ENCODE measurements at regions not wholly inside any gene's neighbourhood (a gene's known extent, or its start where the extent isn't known, plus 50 kb on each side); places are given as distances from the start of the nearest gene placed in this dataset.
A peak's percentile ranks its signal among the peaks of the same experiment; 100 is the strongest.

- H3K9me2 ChIP-seq (ENCODE audit: insufficient read depth), result no peaks in the 10 kb centered on the region
- in situ Hi-C loops (cut with MboI), result no loop called here
- H3K4me2 ChIP-seq (ENCODE audit: unreplicated experiment), result peak overlapping the region; percentile 36
- peak overlapping the region; percentile 77 for H2AFZ ChIP-seq
- peak overlapping the region; percentile 41; the same call in 1 of the 2 replicates for H3K4me3 ChIP-seq
- no peaks in the 10 kb centered on the region for H3K79me2 ChIP-seq (ENCODE audit: insufficient read depth)
- peaks cover 38% of the 10 kb centered on the region for H3K4me1 ChIP-seq (ENCODE audit: insufficient read depth)
- TF ChIP-seq EZH2 (IDR thresholded peaks at IDR 0.05; ENCODE audit: insufficient read depth, poor library complexity, severe bottlenecking), result no peak
- no peaks in the 10 kb centered on the region for H3K9me3 ChIP-seq (ENCODE audit: low read depth)
- H3K9ac ChIP-seq, result peak overlapping the region; percentile 27; the same call in 1 of the 2 replicates
- WGBS, 2 experiments (ENCODE audit: low coverage in 1 of 2, low lambda C conversion rate in 2 of 2, missing lambda C conversion rate in 2 of 2), result 61 to 63% methylated on average over 8 of the region's 8 CpGs
- no peaks in the 10 kb centered on the region for H3K27me3 ChIP-seq (replicated peaks; ENCODE audit: insufficient read depth)
- H4K20me1 ChIP-seq (ENCODE audit: insufficient read depth), result no peaks in the 10 kb centered on the region
- H3K27ac ChIP-seq, result peak overlapping the region; percentile 28
- H3K36me3 ChIP-seq (ENCODE audit: low read depth), result no peaks in the 10 kb centered on the region
- peak; percentile 58 for DNase-seq
- peaks cover 24% of the 10 kb centered on the region for H3F3A ChIP-seq (ENCODE audit: insufficient read depth)
These were observed 157.0 kb upstream of the CITED2 start for GRCh38 chr6:139531148-139532115.

GRCh38 chr6:139530561-139530960 is 156.1 kb upstream of the CITED2 start:
- Histone ChIP-seq H3K9me2 (ENCODE audit: insufficient read depth) (no peaks in the 10 kb centered on the region), H4K20me1 (ENCODE audit: insufficient read depth) (no peaks in the 10 kb centered on the region), H3F3A (ENCODE audit: insufficient read depth) (peaks cover 24% of the 10 kb centered on the region), H3K79me2 (ENCODE audit: insufficient read depth) (no peaks in the 10 kb centered on the region), H3K9ac (peak overlapping the region; percentile 27; the same call in 1 of the 2 replicates), H3K36me3 (ENCODE audit: low read depth) (no peaks in the 10 kb centered on the region), H3K9me3 (ENCODE audit: low read depth) (no peaks in the 10 kb centered on the region), H3K27me3 (replicated peaks; ENCODE audit: insufficient read depth) (no peaks in the 10 kb centered on the region), H3K4me1 (ENCODE audit: insufficient read depth) (peaks cover 42% of the 10 kb centered on the region), H3K4me2 (ENCODE audit: unreplicated experiment) (peak overlapping the region; percentile 36), H3K4me3 (peak overlapping the region; percentile 41; the same call in 1 of the 2 replicates), H2AFZ (peak overlapping the region; percentile 77), H3K27ac (peak overlapping the region; percentile 28)
- TF ChIP-seq EZH2 (IDR thresholded peaks at IDR 0.05; ENCODE audit: insufficient read depth, poor library complexity, severe bottlenecking) (no peak), EZH2phosphoT487 (IDR thresholded peaks at IDR 0.05; ENCODE audit: insufficient read depth, low read depth) (no peak)
- in situ Hi-C loops (cut with MboI), result no loop called here
- no peak for DNase-seq
- 19 to 32% methylated on average over 7 of the region's 7 CpGs for WGBS, 2 experiments (ENCODE audit: low coverage in 1 of 2, low lambda C conversion rate in 2 of 2, missing lambda C conversion rate in 2 of 2)

GRCh38 chr6:139529420-139529819 is 155.0 kb upstream of the CITED2 start:
- H3K9ac ChIP-seq, result no peak overlapping the region
- H3K4me2 ChIP-seq (ENCODE audit: unreplicated experiment), result no peak overlapping the region
- no peak overlapping the region for H2AFZ ChIP-seq
- in situ Hi-C loops (cut with MboI), result no loop called here
- H3K79me2 ChIP-seq (ENCODE audit: insufficient read depth), result no peaks in the 10 kb centered on the region
- H3K9me2 ChIP-seq (ENCODE audit: insufficient read depth), result no peaks in the 10 kb centered on the region
- DNase-seq, result no peak
- no peaks in the 10 kb centered on the region for H3K27me3 ChIP-seq (replicated peaks; ENCODE audit: insufficient read depth)
- H3K4me1 ChIP-seq (ENCODE audit: insufficient read depth), result peaks cover 44% of the 10 kb centered on the region
- H3F3A ChIP-seq (ENCODE audit: insufficient read depth), result peaks cover 29% of the 10 kb centered on the region
- no peaks in the 10 kb centered on the region for H3K9me3 ChIP-seq (ENCODE audit: low read depth)
- H3K36me3 ChIP-seq (ENCODE audit: low read depth), result no peaks in the 10 kb centered on the region
- 96 to 100% methylated on average over 1 of the region's 1 CpG for WGBS, 2 experiments (ENCODE audit: low coverage in 1 of 2, low lambda C conversion rate in 2 of 2, missing lambda C conversion rate in 2 of 2)
- no peaks in the 10 kb centered on the region for H4K20me1 ChIP-seq (ENCODE audit: insufficient read depth)
- TF ChIP-seq EZH2 (IDR thresholded peaks at IDR 0.05; ENCODE audit: insufficient read depth, poor library complexity, severe bottlenecking), result no peak
- TF ChIP-seq EZH2phosphoT487 (IDR thresholded peaks at IDR 0.05; ENCODE audit: insufficient read depth, low read depth), result no peak
- no peak overlapping the region for H3K4me3 ChIP-seq
- no peak overlapping the region for H3K27ac ChIP-seq

GRCh38 chr6:139528471-139528870 is 154.0 kb upstream of the CITED2 start:
- Histone ChIP-seq H4K20me1 (ENCODE audit: insufficient read depth) (no peaks in the 10 kb centered on the region), H3K36me3 (ENCODE audit: low read depth) (no peaks in the 10 kb centered on the region), H3K4me1 (ENCODE audit: insufficient read depth) (peaks cover 35% of the 10 kb centered on the region), H3F3A (ENCODE audit: insufficient read depth) (peaks cover 22% of the 10 kb centered on the region), H2AFZ (no peak overlapping the region), H3K9me3 (ENCODE audit: low read depth) (no peaks in the 10 kb centered on the region), H3K27ac (no peak overlapping the region), H3K4me2 (ENCODE audit: unreplicated experiment) (no peak overlapping the region), H3K79me2 (ENCODE audit: insufficient read depth) (no peaks in the 10 kb centered on the region), H3K9ac (no peak overlapping the region), H3K9me2 (ENCODE audit: insufficient read depth) (no peaks in the 10 kb centered on the region), H3K27me3 (replicated peaks; ENCODE audit: insufficient read depth) (no peaks in the 10 kb centered on the region), H3K4me3 (no peak overlapping the region)
- no peak for TF ChIP-seq EZH2 (IDR thresholded peaks at IDR 0.05; ENCODE audit: insufficient read depth, poor library complexity, severe bottlenecking)
- no peak for TF ChIP-seq EZH2phosphoT487 (IDR thresholded peaks at IDR 0.05; ENCODE audit: insufficient read depth, low read depth)
- 95% methylated on average over 2 of the region's 2 CpGs for WGBS, 2 experiments (ENCODE audit: low coverage in 1 of 2, low lambda C conversion rate in 2 of 2, missing lambda C conversion rate in 2 of 2)
- DNase-seq, result no peak
- in situ Hi-C loops (cut with MboI), result no loop called here

Measured in GM23248 (cell line).